Spleen (tissue), 7 donors: ENCODE measurements at regions not wholly inside any gene's neighbourhood (a gene's known extent, or its start where the extent isn't known, plus 50 kb on each side); places are given as distances from the start of the nearest gene placed in this dataset.

ENCODE experiments used
- POLR2AphosphoS5 ChIP-seq, 3 donors: sonication (generic); formaldehyde crosslinking; IDR thresholded peaks; one replicate each; pipeline ENCODE4 v1.5.1; 2017; ENCODE audit warnings: antibody characterized with exemption in 3 of 3
- TF ChIP-seq, protein P1 (sequence below), 11 experiments: fragments of 200-600 bp in 7 of 11; fragments of 450-650 bp in 4 of 11; sonication (generic) in 4 of 11; IDR thresholded peaks in 8 of 11; conservative IDR thresholded peaks in 3 of 11; 1 replicate in 7 of 11; 2 replicates in 4 of 11; pipeline versions ENCODE4 v1.4.0 to v1.8.0; 2016 to 2021; ENCODE audit warnings: antibody characterized with exemption in 11 of 11, inconsistent platforms in 4 of 11, mild to moderate bottlenecking in 1 of 11
- donor health status: DM: no; HTN: no; CAD: no; lungs with moderate emphysema.
- donor health status: DM: no; HTN: no; CAD: no.
- donor health status: DM: no; HTN: no; CAD: no.

DNA sequence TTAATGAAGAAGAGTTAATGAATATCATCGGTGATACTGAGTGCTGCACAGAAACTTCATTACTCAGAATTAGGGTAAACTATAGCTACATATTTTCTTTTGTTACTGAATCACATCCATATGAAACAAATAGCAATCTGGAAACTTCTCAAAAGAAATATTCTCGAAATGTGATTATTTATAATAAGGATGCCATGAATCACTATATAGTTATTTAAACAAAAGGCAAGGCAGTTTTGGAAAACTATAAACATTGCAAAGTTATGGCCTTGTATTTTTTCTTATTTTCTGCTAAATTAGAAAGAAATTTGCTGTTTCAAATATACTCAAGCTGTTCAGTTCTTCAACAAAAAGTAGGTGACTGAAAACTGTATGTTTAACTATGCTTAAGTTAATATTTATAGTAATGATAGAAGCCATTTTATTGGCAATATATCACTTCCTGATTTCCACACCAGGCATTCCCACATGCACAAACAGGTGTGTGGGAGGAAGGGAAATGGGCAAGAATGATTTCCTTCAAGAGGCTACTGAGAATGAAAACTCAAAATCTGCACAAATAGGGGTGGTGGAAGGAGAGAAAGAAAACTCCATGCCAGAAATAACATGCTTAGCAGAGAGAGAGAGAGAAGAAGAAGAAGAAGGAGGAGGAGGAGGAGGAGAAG, 74.5 kb upstream of the FRY start:
- TF ChIP-seq, protein P1, sequence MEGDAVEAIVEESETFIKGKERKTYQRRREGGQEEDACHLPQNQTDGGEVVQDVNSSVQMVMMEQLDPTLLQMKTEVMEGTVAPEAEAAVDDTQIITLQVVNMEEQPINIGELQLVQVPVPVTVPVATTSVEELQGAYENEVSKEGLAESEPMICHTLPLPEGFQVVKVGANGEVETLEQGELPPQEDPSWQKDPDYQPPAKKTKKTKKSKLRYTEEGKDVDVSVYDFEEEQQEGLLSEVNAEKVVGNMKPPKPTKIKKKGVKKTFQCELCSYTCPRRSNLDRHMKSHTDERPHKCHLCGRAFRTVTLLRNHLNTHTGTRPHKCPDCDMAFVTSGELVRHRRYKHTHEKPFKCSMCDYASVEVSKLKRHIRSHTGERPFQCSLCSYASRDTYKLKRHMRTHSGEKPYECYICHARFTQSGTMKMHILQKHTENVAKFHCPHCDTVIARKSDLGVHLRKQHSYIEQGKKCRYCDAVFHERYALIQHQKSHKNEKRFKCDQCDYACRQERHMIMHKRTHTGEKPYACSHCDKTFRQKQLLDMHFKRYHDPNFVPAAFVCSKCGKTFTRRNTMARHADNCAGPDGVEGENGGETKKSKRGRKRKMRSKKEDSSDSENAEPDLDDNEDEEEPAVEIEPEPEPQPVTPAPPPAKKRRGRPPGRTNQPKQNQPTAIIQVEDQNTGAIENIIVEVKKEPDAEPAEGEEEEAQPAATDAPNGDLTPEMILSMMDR (IDR thresholded peaks at IDR 0.05 in 8 of 11, conservative IDR thresholded peaks at IDR 0.05 in 3 of 11) = no peak
- TF ChIP-seq POLR2AphosphoS5 (IDR thresholded peaks at IDR 0.05) = no peak
